ENCODE measurements at regions not wholly inside any gene's neighbourhood (a gene's known extent, or its start where the extent isn't known, plus 50 kb on each side); places are given as distances from the start of the nearest gene placed in this dataset.

- POLR2A ChIA-PET: no interaction called here
Measured at GRCh38 chr3:70647094-70647493, 334.7 kb upstream of the MDFIC2 start.

GRCh38 chr3:70646635-70647034 lies 334.2 kb upstream of the MDFIC2 start:
- no peak overlapping the region for H3K27ac ChIP-seq (ENCODE audit: low read depth, low read length)
- RAD21 ChIA-PET (ENCODE audit: low non-redundant PET in 1 of 2, low total read pairs in 2 of 2, uncharacterized antibody in 2 of 2, unreplicated experiment in 2 of 2): no interaction called here
- H3K9me3 ChIP-seq (ENCODE audit: control insufficient read depth in 1 of 2, insufficient read depth in 1 of 2, low read depth in 1 of 2, low read length in 2 of 2): peaks cover 0 to 4% of the 10 kb centered on the region in 2 experiments; a peak in 1 of 4 replicates
- no peaks in the 10 kb centered on the region for H4K20me1 ChIP-seq (ENCODE audit: insufficient read depth)
- no TSS peak for BruUV-seq (replicated peaks)
- no peaks in the 10 kb centered on the region for H3K9me2 ChIP-seq (ENCODE audit: insufficient read depth)
- no peaks in the 10 kb centered on the region for H3K79me2 ChIP-seq (ENCODE audit: insufficient read depth, low read length)
- CTCF ChIA-PET: no interaction called here
- no peak for TF ChIP-seq YY1 (IDR thresholded peaks at IDR 0.05; ENCODE audit: extremely low read depth, insufficient replicate concordance, low read depth, low read length)
- TF ChIP-seq, protein P1, sequence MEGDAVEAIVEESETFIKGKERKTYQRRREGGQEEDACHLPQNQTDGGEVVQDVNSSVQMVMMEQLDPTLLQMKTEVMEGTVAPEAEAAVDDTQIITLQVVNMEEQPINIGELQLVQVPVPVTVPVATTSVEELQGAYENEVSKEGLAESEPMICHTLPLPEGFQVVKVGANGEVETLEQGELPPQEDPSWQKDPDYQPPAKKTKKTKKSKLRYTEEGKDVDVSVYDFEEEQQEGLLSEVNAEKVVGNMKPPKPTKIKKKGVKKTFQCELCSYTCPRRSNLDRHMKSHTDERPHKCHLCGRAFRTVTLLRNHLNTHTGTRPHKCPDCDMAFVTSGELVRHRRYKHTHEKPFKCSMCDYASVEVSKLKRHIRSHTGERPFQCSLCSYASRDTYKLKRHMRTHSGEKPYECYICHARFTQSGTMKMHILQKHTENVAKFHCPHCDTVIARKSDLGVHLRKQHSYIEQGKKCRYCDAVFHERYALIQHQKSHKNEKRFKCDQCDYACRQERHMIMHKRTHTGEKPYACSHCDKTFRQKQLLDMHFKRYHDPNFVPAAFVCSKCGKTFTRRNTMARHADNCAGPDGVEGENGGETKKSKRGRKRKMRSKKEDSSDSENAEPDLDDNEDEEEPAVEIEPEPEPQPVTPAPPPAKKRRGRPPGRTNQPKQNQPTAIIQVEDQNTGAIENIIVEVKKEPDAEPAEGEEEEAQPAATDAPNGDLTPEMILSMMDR (IDR thresholded peaks at IDR 0.05 in 2 of 3, conservative IDR thresholded peaks at IDR 0.05 in 1 of 3; ENCODE audit: borderline replicate concordance in 1 of 3, insufficient read depth in 1 of 3, low read depth in 2 of 3, low read length in 2 of 3): no peak
- TF ChIP-seq FOSL1 (IDR thresholded peaks at IDR 0.05; ENCODE audit: low read depth): no peak
- no peak for TF ChIP-seq ZNF274 (IDR thresholded peaks at IDR 0.05; ENCODE audit: low read depth, low read length)
- TF ChIP-seq SIN3A (IDR thresholded peaks at IDR 0.05; ENCODE audit: low read depth): no peak
- no peak for TF ChIP-seq POLR2A (IDR thresholded peaks at IDR 0.05; ENCODE audit: borderline replicate concordance, extremely low read depth, insufficient read depth, insufficient read length)
- no peak for TF ChIP-seq ATF3 (IDR thresholded peaks at IDR 0.05)
- no peak for TF ChIP-seq SRF (IDR thresholded peaks at IDR 0.05; ENCODE audit: low read depth)
- TF ChIP-seq TCF7L2 (IDR thresholded peaks at IDR 0.05; ENCODE audit: borderline replicate concordance, extremely low read depth, insufficient read depth, insufficient read length): no peak
- TF ChIP-seq POLR2AphosphoS5 (IDR thresholded peaks at IDR 0.05; ENCODE audit: low read depth, low read length): no peak
- no peak for TF ChIP-seq EZH2 (IDR thresholded peaks at IDR 0.05)
- no peak for TF ChIP-seq EGR1 (IDR thresholded peaks at IDR 0.05; ENCODE audit: low read depth)
- TF ChIP-seq MAX (IDR thresholded peaks at IDR 0.05): no peak
- H3K4me1 ChIP-seq (ENCODE audit: control insufficient read depth in 1 of 2, insufficient read depth in 2 of 2, low read length in 2 of 2): no peaks in the 10 kb centered on the region
- H3K27me3 ChIP-seq (ENCODE audit: insufficient read depth, low read length): no peaks in the 10 kb centered on the region
- intact Hi-C loops (cut with micrococcal nuclease): no loop called here
- POLR2A ChIA-PET: no interaction called here
- H3K36me3 ChIP-seq (ENCODE audit: control insufficient read depth in 1 of 2, insufficient read depth in 2 of 2, low read length in 2 of 2): no peaks in the 10 kb centered on the region
- no peak overlapping the region for H3K9ac ChIP-seq (ENCODE audit: low read length)
- no peak for DNase-seq (ENCODE audit: low read depth, low spot score)
- no peak overlapping the region for H2AFZ ChIP-seq (ENCODE audit: low read depth, low read length, poor library complexity, severe bottlenecking)
- ATAC-seq: no peak
- no peak overlapping the region for H3K4me3 ChIP-seq (replicated peaks in 1 of 2; ENCODE audit: low read depth in 1 of 2, low read length in 2 of 2)
- no peak overlapping the region for H3K4me2 ChIP-seq (ENCODE audit: low read length)

More at GRCh38 chr3:70647094-70647493, 334.7 kb upstream of the MDFIC2 start:
- RAD21 ChIA-PET (ENCODE audit: low non-redundant PET in 1 of 2, low total read pairs in 2 of 2, uncharacterized antibody in 2 of 2, unreplicated experiment in 2 of 2): no interaction called here
- DNase-seq (ENCODE audit: low read depth, low spot score): no peak
- no peaks in the 10 kb centered on the region for H3K4me1 ChIP-seq (ENCODE audit: control insufficient read depth in 1 of 2, insufficient read depth in 2 of 2, low read length in 2 of 2)
- H3K4me2 ChIP-seq (ENCODE audit: low read length): no peak overlapping the region
- CTCF ChIA-PET: no interaction called here
- no peak overlapping the region for H3K27ac ChIP-seq (ENCODE audit: low read depth, low read length)
- no peak overlapping the region for H2AFZ ChIP-seq (ENCODE audit: low read depth, low read length, poor library complexity, severe bottlenecking)
- H3K36me3 ChIP-seq (ENCODE audit: control insufficient read depth in 1 of 2, insufficient read depth in 2 of 2, low read length in 2 of 2): no peaks in the 10 kb centered on the region
- H3K4me3 ChIP-seq (replicated peaks in 1 of 2; ENCODE audit: low read depth in 1 of 2, low read length in 2 of 2): no peak overlapping the region
- ATAC-seq: no peak
- no peaks in the 10 kb centered on the region for H4K20me1 ChIP-seq (ENCODE audit: insufficient read depth)
- BruUV-seq (replicated peaks): no TSS peak
- no peaks in the 10 kb centered on the region for H3K27me3 ChIP-seq (ENCODE audit: insufficient read depth, low read length)
- H3K9ac ChIP-seq (ENCODE audit: low read length): no peak overlapping the region
- peaks cover 0 to 4% of the 10 kb centered on the region in 2 experiments; a peak in 1 of 4 replicates for H3K9me3 ChIP-seq (ENCODE audit: control insufficient read depth in 1 of 2, insufficient read depth in 1 of 2, low read depth in 1 of 2, low read length in 2 of 2)
- intact Hi-C loops (cut with micrococcal nuclease): no loop called here
- no peak for TF ChIP-seq TCF7L2 (IDR thresholded peaks at IDR 0.05; ENCODE audit: borderline replicate concordance, extremely low read depth, insufficient read depth, insufficient read length)
- no peak for TF ChIP-seq EZH2phosphoT487 (IDR thresholded peaks at IDR 0.05; ENCODE audit: borderline replicate concordance)
- TF ChIP-seq JUND (IDR thresholded peaks at IDR 0.05): no peak
- no peak for TF ChIP-seq EZH2 (IDR thresholded peaks at IDR 0.05)
- TF ChIP-seq FOSL1 (IDR thresholded peaks at IDR 0.05; ENCODE audit: low read depth): no peak
- TF ChIP-seq ATF3 (IDR thresholded peaks at IDR 0.05): no peak
- TF ChIP-seq SP1 (IDR thresholded peaks at IDR 0.05; ENCODE audit: low read depth): no peak
- TF ChIP-seq ELF1 (IDR thresholded peaks at IDR 0.05; ENCODE audit: borderline replicate concordance, low read depth): no peak
- no peaks in the 10 kb centered on the region for H3K9me2 ChIP-seq (ENCODE audit: insufficient read depth)
- H3K79me2 ChIP-seq (ENCODE audit: insufficient read depth, low read length): no peaks in the 10 kb centered on the region
